ENCODE measurements at regions not wholly inside any gene's neighbourhood (a gene's known extent, or its start where the extent isn't known, plus 50 kb on each side); places are given as distances from the start of the nearest gene placed in this dataset.

DNA sequence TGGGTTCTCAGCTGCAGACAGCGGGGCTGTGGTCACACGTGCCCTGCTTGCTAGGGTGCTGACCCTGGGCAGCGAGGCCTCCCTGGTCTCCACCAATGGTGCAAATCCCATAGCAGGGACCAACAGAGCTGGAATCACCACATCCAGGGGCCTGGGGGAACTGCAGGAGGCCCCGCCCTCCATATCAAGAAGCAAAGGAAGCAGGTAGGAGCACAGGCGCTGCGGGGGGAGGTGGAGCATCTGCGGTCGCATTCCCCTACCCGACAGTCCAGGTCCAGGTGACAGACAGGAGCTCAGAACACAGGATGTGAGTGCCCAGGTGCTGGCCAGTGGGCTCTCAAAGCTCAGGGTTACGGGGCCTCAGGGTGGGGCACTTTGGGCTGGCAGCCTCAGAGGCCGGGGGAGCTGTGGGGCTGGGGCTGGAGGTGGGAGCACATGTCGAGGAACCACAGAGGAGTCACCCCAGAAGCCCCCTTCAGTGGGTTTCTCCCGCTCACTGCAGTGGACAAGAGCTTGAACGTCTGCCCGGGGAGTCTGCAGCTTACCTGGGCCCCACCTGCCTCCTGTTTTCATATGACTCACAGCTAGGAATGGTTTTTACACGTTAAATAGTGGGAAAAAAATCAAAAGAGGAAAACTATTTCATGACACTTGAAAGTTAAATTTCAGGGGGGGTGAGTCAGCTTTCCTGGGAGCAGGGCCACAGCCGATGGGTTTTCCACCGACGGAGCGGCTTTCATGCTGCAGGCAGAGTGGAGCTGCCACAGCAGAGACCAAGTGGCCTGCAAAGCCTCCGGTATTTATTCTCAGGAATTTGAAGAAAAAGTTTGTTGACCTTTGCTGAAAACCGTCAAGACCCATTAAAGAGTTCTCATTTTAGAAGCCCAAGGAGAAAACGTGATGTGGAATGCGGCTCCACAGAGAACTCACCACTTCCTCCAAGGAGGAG is 148.7 kb upstream of the PPP2R2D start:
- DNase-seq (ENCODE audit: low spot score): no peak

DNA sequence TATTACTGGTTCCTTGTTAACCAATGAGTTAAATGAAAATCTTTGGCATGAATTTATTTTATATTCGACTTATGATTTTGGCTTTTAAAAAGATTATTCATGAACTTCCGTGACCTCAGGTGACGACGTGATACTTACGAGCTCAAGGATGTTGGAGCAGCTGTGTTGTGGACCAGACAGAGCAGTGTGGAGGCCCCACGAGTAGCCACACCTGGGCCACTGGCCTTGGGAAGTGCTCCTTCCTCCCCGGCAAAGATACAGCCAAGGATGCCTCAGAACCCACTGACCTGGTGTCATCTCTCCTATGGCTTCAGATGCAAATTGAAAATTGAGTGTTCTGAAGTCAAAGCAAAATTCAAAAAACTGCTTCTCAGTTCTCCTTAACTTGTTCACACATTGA is 147.5 kb upstream of the PPP2R2D start:
- DNase-seq (ENCODE audit: low spot score): no peak

DNA sequence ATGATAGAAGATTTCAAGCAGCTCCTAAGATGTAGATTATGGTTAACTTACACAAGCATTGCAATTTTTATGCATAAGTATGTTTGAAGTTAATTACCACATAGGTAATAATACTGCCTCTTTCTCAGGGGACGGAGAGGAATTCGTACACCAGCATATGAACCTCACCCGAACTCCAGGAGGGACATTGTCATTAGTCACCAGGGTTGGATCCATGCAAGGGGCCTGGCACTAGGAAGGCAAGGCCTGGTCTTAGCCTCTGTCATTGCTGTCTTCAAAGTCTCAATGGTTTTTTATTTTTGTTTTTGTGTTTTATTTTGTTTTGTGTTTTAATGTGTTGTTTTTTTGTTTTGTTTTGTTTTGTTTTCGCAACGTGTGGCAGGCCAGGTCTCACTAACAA is 145.6 kb upstream of the PPP2R2D start:
- DNase-seq (ENCODE audit: low spot score): no peak

DNA sequence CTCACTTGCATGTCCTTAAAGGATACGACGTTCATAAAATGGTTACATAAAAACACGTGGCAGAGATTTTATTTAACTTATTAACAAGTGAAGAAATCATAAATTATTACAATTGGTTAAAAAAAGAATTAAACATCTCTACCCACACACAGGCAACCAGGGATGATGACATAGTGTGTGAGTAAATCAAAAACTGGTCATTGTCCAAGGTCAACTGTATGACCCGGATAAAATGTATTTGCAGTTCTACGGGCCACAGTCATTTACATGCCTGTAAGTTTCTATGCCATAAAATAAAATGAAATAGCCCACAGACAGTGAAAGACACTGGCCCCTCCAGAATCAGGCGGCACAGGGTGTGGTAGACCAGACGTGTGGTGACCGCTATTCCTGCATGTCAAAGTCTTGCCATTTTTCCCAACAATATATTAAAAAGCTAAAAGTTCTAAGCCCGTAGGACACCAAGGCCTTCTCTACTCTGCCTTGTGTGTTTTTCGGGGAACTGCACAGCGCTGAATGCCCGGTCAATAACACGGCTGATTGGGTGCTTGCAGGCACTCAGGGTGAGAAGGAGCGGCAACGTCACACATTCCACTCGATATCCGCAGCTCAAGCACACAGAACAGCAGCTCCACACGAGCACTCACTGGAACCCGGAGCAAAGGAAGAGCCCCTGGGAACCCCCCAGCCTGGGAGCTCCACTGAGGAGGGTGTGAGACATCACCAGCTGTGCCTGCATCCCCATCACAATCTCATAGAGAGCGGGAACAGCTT is 143.3 kb upstream of the PPP2R2D start:
- no peak for DNase-seq (ENCODE audit: low spot score)

DNA sequence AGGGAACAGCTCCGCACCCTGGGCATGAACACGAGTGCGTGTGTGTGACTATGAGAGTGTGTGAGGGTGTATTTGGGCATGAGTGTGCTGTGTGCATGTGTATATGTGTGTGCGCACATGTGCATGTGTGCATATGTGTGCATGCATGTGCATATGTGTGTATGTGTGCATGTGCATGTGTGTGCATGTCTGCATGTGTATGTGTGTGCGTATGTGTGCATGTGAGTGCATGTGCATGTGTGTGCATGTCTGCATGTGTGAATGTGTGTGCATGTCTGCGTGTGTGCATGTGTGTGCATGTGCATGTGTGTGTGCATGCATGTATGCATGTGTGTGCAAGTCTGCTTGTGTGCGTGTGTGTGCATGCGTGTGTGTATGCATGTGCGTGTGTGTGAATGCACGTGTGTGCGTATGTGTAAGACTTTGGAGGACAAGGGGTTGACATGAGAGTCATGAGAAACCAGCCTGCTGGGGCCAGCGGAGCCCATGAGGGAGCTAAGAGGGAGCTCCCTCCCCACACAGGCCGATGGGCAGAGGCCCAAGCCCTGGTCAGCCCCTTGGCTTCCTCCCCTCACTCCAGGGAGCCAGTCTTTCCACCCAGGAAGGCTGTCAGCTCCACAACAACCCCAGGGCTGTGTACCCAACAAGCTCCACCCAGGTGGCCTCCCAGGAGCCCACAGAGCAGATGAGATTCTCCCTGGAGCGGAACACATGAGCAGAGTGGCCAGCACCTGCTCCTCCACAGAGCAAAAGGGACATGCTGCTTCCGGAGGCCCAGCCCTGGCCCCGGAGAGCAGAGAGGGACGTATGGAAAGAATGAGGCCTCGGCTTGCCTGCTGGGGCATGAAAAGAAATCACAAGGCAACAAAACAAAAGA is 142.5 kb upstream of the PPP2R2D start:
- no peak for DNase-seq (ENCODE audit: low spot score)

DNA sequence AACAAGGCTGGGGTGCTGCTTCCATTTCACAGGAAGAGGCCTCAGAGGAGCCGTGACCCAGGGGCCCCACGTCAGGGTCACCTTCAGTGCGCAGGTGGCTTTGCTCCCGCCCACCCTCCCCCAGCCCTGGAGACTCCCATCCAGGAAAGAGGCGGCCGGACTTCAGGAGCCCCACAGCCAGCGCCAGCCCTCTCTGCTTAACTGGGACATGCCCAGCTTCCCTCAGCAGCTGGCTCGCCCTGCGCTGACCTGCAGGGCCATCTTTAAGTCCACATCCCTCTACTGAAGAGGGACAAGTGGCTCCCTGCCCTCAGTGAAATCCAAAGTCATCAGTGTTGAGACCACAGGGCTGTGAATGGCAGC is 141.9 kb upstream of the PPP2R2D start:
- no peak for DNase-seq (ENCODE audit: low spot score)

DNA sequence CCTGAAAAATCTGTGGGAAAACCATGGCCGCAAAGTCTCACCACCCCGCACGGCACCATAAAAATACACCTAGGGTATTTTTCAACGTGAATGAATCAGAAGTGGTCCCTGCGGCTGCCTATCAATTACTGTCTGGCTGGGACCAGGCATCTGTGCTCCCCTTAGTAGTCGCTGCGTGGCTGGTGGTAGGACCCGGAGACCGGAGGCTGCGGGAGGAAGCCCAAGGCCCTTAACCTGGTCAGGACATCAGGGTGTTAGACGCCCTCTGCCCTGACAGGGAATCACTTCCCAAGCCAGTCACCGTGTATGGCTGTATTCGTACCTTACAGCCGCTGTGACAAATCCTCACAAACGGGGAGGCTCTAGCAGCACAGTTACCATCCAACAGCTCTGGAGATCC is 141.5 kb upstream of the PPP2R2D start:
- DNase-seq (ENCODE audit: low spot score): no peak

DNA sequence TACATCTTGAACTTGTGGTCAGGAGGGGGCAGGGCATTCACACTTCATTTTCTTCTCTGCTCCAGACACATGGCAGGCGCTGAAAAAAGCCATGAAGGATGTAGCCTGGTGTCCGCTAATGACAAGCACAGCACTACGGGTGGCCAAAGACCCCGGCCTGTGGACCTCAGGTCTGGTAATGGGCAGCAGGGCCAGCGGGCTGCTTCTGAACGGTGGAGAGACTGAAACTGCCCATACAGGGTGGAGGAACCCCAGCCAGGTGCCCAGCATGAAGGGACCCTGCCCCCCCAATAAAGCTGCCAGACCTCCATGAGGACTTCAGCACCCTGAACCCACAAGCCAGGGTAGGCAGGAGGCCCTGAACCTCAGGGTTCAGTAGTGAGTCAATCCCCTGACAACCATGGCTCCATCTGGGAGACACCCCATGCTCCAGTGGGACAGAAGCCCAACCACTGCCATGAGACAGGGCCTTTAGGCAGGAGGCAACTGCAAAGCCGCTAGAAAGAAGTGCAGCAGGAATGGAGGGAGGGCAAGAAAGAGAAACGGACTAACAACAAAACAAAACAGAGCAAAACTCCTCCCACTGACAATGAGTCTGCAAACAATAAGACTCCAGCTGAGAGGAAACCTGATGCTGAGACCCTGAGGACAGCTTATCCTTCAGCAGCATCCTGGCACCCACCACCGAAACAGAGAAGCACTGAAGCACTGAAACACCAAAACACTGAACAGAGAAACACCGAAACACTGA is 140.2 kb upstream of the PPP2R2D start:
- DNase-seq (ENCODE audit: low spot score): no peak

DNA sequence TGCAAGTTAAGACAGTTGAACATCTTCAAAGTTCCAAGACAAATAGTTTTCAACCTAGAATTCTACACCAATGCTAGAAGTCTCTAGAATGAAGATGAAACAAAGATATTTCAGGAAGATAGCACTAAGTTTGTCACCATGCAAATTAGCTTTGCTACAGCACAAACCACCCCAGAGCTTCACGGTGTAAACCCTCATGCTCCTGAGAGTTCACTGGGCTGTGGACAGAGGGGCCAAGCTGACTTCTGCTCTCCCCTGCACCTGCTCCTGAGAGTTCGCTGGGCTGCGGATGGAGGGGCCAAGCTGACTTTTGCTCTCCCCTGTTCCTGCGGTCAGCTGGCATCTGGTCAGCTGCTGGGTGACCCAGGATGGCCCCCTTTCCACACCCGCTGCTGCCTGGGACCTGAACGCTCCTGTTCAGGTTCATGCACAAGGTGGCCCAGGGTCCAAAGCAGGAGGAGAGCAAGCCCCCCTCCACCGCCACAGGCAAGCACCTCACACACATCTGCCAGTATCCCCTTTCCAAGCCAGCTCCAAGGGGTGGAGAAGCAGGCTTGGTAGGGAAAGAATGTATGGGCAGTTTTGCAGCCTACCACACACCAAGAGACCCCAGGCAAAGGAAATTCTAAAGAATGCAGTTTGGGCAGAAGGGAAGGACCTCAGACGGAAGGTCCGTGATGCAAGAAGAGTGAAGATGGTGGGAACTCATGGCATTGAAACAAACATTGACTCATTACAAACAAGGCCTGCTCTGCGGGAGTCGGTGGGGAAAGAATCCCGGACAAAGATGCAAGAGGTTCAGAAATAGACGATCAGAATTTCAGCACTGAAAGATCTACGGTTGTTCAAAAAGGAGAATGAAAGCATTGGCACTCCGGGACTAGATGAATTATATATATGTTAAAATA is 137.8 kb upstream of the PPP2R2D start:
- DNase-seq (ENCODE audit: low spot score): no peak

DNA sequence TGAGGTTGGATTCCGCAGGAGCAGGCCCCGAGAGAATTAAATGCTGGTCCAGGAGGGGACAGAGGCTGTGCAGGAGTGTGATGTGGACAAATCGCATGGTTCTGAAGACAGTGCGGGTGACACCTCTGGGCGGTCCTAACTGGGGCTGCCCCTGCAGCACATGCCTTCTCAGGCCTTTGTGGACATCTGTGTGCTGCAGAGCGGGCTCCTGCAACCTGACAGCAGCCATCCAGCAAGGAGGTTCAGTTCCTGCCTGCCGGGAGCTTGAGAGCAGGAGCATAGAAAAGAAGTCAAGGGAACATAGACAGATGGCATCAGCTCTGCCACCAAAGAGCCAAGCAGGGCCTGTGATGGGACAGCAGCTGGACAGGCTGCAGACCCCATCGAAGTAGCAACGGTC is 135.9 kb upstream of the PPP2R2D start:
- no peak for DNase-seq (ENCODE audit: low spot score)

DNA sequence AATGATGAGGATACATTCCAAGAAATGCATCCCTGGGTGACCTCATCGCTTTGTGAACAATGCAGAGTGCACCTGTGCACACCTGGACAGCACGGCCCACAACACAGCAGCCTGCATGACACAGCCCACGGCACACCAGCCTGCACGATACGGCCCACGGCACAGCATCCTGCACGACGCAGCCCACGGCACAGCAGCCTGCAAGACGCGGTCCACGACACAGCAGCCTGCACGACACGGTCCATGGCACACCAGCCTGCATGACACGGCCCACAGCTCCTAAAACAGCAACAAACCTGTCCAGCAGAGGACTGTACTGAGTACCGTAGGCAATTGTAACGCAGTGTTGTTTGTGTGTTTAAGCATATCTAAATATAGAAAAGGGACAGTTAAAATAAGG is 134.7 kb upstream of the PPP2R2D start:
- no peak for DNase-seq (ENCODE audit: low spot score)

DNA sequence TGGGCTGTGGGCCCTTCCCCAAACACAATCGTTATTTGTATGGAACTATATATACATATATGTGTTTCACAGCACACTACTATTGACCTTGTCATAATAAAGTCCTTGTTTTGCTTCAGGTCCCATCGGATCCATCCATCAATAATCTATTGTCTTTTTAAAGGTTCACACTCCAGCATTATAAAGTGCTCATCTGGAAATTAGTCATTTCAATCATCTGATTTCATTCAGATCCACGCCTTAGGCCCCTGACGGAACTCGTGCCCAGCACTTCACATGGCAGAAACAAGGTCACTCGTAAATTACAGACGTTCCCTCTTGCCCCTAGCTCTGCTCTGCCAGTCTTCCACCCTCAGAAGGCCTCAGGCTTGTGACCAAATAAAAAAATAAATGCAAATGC is 133.1 kb upstream of the PPP2R2D start:
- DNase-seq (ENCODE audit: low spot score): no peak

DNA sequence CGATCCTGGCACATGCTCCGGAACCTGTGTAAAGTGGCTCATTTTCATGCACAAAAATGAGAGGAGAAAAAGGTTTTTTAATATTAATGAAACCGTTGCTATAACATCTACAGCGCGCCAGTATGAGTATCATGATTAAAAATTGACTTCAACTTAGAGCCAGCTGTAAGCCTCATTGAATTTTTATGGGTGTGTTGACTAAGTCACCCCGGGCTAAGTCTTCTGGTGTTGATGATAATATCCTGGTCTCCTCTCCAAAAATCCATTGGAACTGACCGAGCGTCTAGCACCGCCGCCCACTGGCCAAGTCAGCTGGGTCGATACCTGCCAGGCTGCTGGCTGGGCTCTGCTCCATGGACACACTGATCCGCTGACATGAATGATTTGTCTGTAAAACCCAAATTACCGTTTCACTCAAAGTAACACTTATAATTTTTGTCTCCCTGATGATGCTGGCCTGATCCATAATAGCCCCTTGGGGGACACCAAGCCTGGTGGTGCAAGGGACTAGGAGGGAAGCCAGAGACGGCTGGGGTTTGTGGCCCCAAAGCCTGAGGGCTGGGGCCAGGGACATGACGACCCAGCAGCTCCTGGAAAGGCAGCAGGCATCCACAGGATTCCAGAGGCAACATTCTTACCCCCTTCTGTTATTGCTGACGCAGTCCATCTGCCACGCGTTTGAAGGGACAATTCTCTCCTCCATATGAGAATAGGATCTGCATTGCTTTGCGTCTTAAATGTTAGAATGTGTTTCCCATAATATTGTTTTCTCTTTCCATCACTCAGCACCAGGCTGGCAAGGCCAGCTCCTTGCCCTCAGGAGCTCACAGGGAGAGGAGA is 131.0 kb upstream of the PPP2R2D start:
- no peak for DNase-seq (ENCODE audit: low spot score)

DNA sequence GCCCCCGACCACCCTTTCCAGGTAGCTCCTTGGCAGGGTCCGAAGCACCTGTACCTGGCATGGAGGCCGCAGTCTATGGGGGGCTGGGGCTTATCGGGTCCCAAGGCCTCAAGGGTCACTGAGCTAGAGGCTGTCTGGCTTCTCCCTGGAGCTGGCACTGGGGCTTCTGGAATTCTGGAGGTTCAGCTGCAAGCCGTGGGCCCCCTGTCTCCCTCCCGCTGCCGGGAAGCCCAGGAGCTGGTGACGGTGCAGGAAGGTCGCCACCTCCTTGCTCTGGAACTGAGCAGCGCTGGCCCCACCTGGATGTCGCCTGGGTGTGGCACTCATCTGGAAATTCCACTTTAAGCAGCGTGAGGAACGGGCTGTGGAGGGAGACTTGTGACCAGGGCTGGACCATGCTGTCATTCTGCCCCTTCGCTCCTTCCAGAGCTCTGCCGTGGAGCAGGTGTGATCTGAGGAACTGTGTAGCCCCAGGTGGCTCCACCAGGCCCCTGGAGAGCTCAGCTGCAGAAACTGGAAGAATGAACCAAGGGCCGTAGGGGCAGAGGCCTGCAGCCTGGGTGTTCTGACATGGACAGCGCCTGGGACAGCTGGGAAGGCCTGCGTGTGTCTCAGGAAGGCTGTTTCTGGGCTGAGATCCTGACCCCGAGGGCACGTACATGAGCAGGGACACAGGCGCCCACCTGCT is 129.7 kb upstream of the PPP2R2D start:
- DNase-seq (ENCODE audit: low spot score): no peak

DNA sequence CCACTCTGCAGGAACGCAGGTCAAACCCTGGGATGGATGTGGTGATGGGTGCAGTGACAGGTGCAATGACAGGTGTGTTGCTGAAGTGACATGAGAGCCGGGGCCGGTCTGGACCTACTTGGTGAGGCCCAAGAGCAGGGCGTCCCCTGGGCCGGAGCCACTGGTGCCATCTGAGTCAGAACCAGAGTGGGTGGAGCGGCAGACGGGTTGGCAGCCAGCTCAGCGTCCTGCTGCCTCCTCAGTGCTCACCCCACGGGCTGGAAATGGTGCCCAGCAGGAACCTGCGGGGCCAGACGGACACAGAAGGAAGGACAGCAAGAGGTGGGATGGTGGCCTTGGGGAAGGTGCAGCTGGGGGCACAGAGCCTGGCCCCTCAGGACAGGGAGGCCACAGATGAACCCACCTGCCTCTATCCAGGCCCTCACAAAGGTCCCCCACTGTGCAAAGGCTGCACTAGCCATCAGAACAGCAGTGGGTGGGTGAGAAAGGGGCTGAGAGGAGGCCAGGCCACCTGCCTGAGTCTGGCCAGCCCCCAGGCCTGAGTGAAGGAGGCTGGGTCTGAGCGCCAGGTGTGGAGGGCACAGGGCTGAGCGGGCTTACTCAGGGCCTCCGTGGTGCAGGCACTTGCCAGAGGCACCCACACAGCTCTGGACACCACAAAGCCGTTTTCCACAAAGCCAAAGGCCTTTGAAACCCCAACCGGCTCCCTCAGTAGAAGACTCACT is 129.0 kb upstream of the PPP2R2D start:
- DNase-seq (ENCODE audit: low spot score): no peak

DNA sequence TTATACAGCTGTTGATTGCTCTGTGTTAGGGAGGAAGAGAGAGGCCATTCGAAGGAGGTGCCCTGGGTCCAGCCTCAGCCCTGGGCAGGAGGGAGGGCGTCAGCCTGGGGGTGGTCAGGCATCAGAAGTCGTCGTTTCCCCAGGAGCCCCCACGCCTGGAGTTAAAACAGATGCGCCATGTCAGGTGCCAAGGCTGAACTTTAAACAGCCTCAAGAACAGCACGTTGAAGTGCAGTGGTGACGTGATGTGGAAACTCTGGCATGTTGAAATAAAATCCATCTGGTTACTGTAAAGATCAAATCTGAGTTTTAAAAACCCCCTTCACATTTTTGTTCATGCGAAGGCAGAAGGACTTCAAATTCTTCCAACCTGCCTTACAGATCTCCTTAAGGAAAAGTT is 128.4 kb upstream of the PPP2R2D start:
- no peak for DNase-seq (ENCODE audit: low spot score)

DNA sequence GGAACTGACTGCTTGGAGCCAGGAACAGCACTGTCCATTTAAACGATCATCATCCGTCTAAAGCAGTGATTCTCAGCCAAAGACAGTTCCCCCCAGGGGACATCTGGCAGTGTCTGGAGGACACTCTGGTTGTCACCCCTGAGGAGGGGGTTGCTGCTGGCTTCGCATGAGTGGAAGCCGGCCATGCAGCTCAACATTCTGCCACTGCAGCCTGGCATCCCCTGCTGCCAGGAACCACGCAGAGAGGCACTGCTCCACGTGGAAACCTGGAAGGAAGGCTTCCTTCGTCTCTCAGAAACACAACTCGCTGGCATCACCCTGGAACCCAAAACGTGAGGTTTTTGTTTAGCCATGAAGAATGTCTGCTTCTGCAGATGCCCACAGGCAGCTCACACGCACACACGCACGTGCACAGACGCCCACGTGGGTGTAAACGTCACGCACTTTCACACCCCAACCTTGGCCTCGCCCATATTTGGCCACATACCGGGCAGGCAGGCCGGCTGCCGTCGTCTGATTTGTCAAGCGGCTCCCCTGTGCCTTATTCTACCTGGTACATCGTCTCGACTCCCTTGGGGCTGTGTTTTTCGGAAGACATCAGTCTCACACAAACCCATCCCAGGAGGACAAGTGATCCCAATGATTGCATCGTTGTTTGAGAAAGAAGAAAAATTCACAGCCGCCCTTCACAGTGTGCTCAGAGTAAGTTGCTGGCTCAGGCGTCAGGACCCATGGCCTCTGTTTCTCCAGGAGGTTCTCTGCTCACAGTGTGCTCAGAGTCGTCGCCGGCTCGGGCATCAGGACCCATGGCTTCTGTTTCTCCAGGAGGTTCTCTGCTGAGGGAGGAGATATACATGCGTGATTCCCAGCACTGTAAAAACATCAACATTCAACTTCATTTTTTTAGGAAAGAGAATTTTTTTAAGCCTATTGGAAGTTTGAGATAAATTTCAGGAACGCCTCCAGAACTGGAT is 127.2 kb upstream of the PPP2R2D start:
- DNase-seq (ENCODE audit: low spot score): no peak

All from hematopoietic multipotent progenitor cell treated with erythropoietin and hydrocortisone succinate and interleukin-3 and kit ligand, for 17 days (in vitro differentiated cells).